ENCODE measurements at regions not wholly inside any gene's neighbourhood (a gene's known extent, or its start where the extent isn't known, plus 50 kb on each side); places are given as distances from the start of the nearest gene placed in this dataset.
A peak's percentile ranks its signal among the peaks of the same experiment; 100 is the strongest.

GRCh38 chr2:45170191-45171135 lies 161.2 kb upstream of the SIX2 start (continued):
- TF ChIP-seq RXRA (IDR thresholded peaks at IDR 0.05) (no peak), HNF4G (IDR thresholded peaks at IDR 0.05) (no peak), CTCF (IDR thresholded peaks at IDR 0.05; ENCODE audit: low read depth, low read length, missing input control) (no peak)

GRCh38 chr2:45169339-45170190 lies 160.3 kb upstream of the SIX2 start:
- Histone ChIP-seq H3K4me3 (ENCODE audit: low read depth in 1 of 3, low read length in 3 of 3) (peak overlapping the region in 2 of 3 donors; percentile 51 to 53), H3K9me3 (ENCODE audit: control insufficient read depth in 4 of 4, low read length in 3 of 4) (no peaks in the 10 kb centered on the region), H3K4me1 (ENCODE audit: control insufficient read depth in 4 of 4, insufficient read depth in 4 of 4, low read length in 3 of 4) (peaks cover 7 to 24% (median 15%) of the 10 kb centered on the region in 4 donors), H3K27me3 (ENCODE audit: control insufficient read depth in 4 of 4, insufficient read depth in 4 of 4, low read length in 3 of 4) (peaks cover 0 to 15% (median 1%) of the 10 kb centered on the region in 4 donors), H3K27ac (ENCODE audit: low read depth in 1 of 2, low read length in 2 of 2) (no peak overlapping the region), H3K36me3 (ENCODE audit: control insufficient read depth in 4 of 4, insufficient read depth in 3 of 4, low read depth in 1 of 4, low read length in 3 of 4) (no peaks in the 10 kb centered on the region), H3K9ac (ENCODE audit: low read depth in 1 of 2, low read length in 2 of 2) (peak overlapping the region in 1 of 2 donors; percentile 38)
- TF ChIP-seq YY1 (IDR thresholded peaks at IDR 0.05): no peak
- TF ChIP-seq RXRA (IDR thresholded peaks at IDR 0.05): no peak
- TF ChIP-seq EGR1 (IDR thresholded peaks at IDR 0.05; ENCODE audit: low read depth in 2 of 2): no peak
- no peak for TF ChIP-seq SP1 (IDR thresholded peaks at IDR 0.05)
- no peak for TF ChIP-seq ZBTB33 (IDR thresholded peaks at IDR 0.05)
- TF ChIP-seq NR2F2 (IDR thresholded peaks at IDR 0.05): no peak
- no peak for TF ChIP-seq ATF3 (IDR thresholded peaks at IDR 0.05)
- no peak for TF ChIP-seq GABPA (IDR thresholded peaks at IDR 0.05 in 1 of 2, conservative IDR thresholded peaks at IDR 0.05 in 1 of 2)
- no peak for TF ChIP-seq HNF4G (IDR thresholded peaks at IDR 0.05)
- no peak for TF ChIP-seq FOXA2 (IDR thresholded peaks at IDR 0.05)
- no peak for TF ChIP-seq REST (IDR thresholded peaks at IDR 0.05)
- no peak for TF ChIP-seq HNF4A (conservative IDR thresholded peaks at IDR 0.05)
- no peak for TF ChIP-seq FOXA1 (IDR thresholded peaks at IDR 0.05)
- no peak for TF ChIP-seq RAD21 (IDR thresholded peaks at IDR 0.05)
- no peak for TF ChIP-seq JUND (IDR thresholded peaks at IDR 0.05)
- TF ChIP-seq TAF1 (conservative IDR thresholded peaks at IDR 0.05): no peak
- TF ChIP-seq CTCF (IDR thresholded peaks at IDR 0.05; ENCODE audit: low read depth, low read length, missing input control): no peak
- TF ChIP-seq MAX (IDR thresholded peaks at IDR 0.05): no peak
- no peak for DNase-seq (ENCODE audit: low spot score)
- 2% methylated on average over 95 of the region's 95 CpGs for WGBS
